ENCODE measurements at regions not wholly inside any gene's neighbourhood (a gene's known extent, or its start where the extent isn't known, plus 50 kb on each side); places are given as distances from the start of the nearest gene placed in this dataset.

GRCh38 chr5:145587308-145587672 is 247.9 kb downstream of the PRELID2 start:
- no peak for DNase-seq (ENCODE audit: low read depth, low spot score)
- in situ Hi-C loops (cut with HindIII; ENCODE audit: low sequenced_read_pairs): no loop called here
- H3K4me3 ChIP-seq (ENCODE audit: low read depth, low read length): no peak overlapping the region
- no peak for TF ChIP-seq CTCF (IDR thresholded peaks at IDR 0.05; ENCODE audit: low read depth, low read length)

- in situ Hi-C loops (cut with HindIII; ENCODE audit: low sequenced_read_pairs): no loop called here
- no peak for DNase-seq (ENCODE audit: low read depth, low spot score)
- no peak for TF ChIP-seq CTCF (IDR thresholded peaks at IDR 0.05; ENCODE audit: low read depth, low read length)
- no peak overlapping the region for H3K4me3 ChIP-seq (ENCODE audit: low read depth, low read length)
Observed at GRCh38 chr5:145586661-145587307, 248.4 kb downstream of the PRELID2 start.

GRCh38 chr5:145585443-145586148 is 249.5 kb downstream of the PRELID2 start:
- in situ Hi-C loops (cut with HindIII; ENCODE audit: low sequenced_read_pairs): no loop called here
- H3K4me3 ChIP-seq (ENCODE audit: low read depth, low read length): no peak overlapping the region
- no peak for TF ChIP-seq CTCF (IDR thresholded peaks at IDR 0.05; ENCODE audit: low read depth, low read length)
- DNase-seq (ENCODE audit: low read depth, low spot score): no peak

GRCh38 chr5:145579301-145579700 is 255.8 kb downstream of the PRELID2 start:
- no peak for DNase-seq (ENCODE audit: low read depth, low spot score)
- H3K4me3 ChIP-seq (ENCODE audit: low read depth, low read length): no peak overlapping the region
- in situ Hi-C loops (cut with HindIII; ENCODE audit: low sequenced_read_pairs): no loop called here
- no peak for TF ChIP-seq CTCF (IDR thresholded peaks at IDR 0.05; ENCODE audit: low read depth, low read length)

- in situ Hi-C loops (cut with HindIII; ENCODE audit: low sequenced_read_pairs): no loop called here
- H3K4me3 ChIP-seq (ENCODE audit: low read depth, low read length): no peak overlapping the region
- DNase-seq (ENCODE audit: low read depth, low spot score): peak; percentile 17
- no peak for TF ChIP-seq CTCF (IDR thresholded peaks at IDR 0.05; ENCODE audit: low read depth, low read length)
Observed at GRCh38 chr5:145574889-145575573, 260.1 kb downstream of the PRELID2 start.

GRCh38 chr5:145568581-145568980 is 266.6 kb downstream of the PRELID2 start:
- in situ Hi-C loops (cut with HindIII; ENCODE audit: low sequenced_read_pairs): no loop called here
- no peak overlapping the region for H3K4me3 ChIP-seq (ENCODE audit: low read depth, low read length)
- TF ChIP-seq CTCF (IDR thresholded peaks at IDR 0.05; ENCODE audit: low read depth, low read length): no peak
- peak; percentile 35 for DNase-seq (ENCODE audit: low read depth, low spot score)
